Neural progenitor cell (in vitro differentiated cells): ENCODE measurements at regions not wholly inside any gene's neighbourhood (a gene's known extent, or its start where the extent isn't known, plus 50 kb on each side); places are given as distances from the start of the nearest gene placed in this dataset.

Experiments used
- DNase-seq: peaks from one replicate; pipeline ENCODE4 v3.0.0-alpha.2; 2016; ENCODE audit warnings: low spot score
- H2AFZ ChIP-seq: fragments of 200-600 bp; sonication (generic); replicated peaks from 2 replicates; pipeline ENCODE4 v1.6.1; 2016; ENCODE audit warnings: antibody characterized with exemption
- H3F3A ChIP-seq: fragments of 200-600 bp; sonication (generic); 2 replicates; pipeline ENCODE4 v1.6.1; 2016; ENCODE audit warnings: antibody characterized with exemption, low read depth
- H3K27ac ChIP-seq: fragments of 200-600 bp; sonication (generic); 2 replicates; pipeline ENCODE4 v1.5.1; 2016; ENCODE audit warnings: mild to moderate bottlenecking
- H3K27me3 ChIP-seq: fragments of 200-600 bp; sonication (generic); 2 replicates; pipeline ENCODE4 v1.6.1; 2016; ENCODE audit warnings: mild to moderate bottlenecking, moderate library complexity
- H3K36me3 ChIP-seq: fragments of 200-600 bp; sonication (generic); 2 replicates; pipeline ENCODE4 v1.5.1; 2016
- H3K4me1 ChIP-seq: fragments of 200-600 bp; sonication (generic); 2 replicates; pipeline ENCODE4 v1.6.1; 2016; ENCODE audit warnings: mixed run types
- H3K4me2 ChIP-seq: fragments of 200-600 bp; sonication (generic); 2 replicates; pipeline ENCODE4 v1.6.1; 2016
- H3K4me3 ChIP-seq: fragments of 200-600 bp; sonication (generic); 2 replicates; pipeline ENCODE4 v1.5.1; 2016
- H3K79me2 ChIP-seq: fragments of 200-600 bp; sonication (generic); 2 replicates; pipeline ENCODE4 v1.6.1; 2016; ENCODE audit warnings: low read depth
- H3K9ac ChIP-seq: fragments of 200-600 bp; sonication (generic); 2 replicates; pipeline ENCODE4 v1.6.1; 2016
- H3K9me3 ChIP-seq: fragments of 200-600 bp; sonication (generic); 2 replicates; pipeline ENCODE4 v1.5.1; 2016; ENCODE audit warnings: low read depth
- H4K20me1 ChIP-seq: fragments of 200-600 bp; sonication (generic); 2 replicates; pipeline ENCODE4 v1.6.1; 2016; ENCODE audit warnings: low read depth
- H3K27ac Mint-ChIP-seq: 3 replicates; pipeline ENCODE4 v1.8.0; 2021; ENCODE audit warnings: mixed read lengths
- H3K27me3 Mint-ChIP-seq: 2 replicates; pipeline ENCODE4 v1.8.0; 2022; ENCODE audit warnings: low read depth, mild to moderate bottlenecking, inconsistent platforms, moderate library complexity, mixed read lengths; ENCODE audit not compliant: insufficient read depth
- H3K36me3 Mint-ChIP-seq: 3 replicates; pipeline ENCODE4 v1.8.0; 2021; ENCODE audit warnings: mixed read lengths
- H3K4me1 Mint-ChIP-seq: 3 replicates; pipeline ENCODE4 v1.8.0; 2021; ENCODE audit warnings: mixed read lengths
- H3K4me3 Mint-ChIP-seq: 3 replicates; pipeline ENCODE4 v1.8.0; 2021; ENCODE audit warnings: mild to moderate bottlenecking, moderate library complexity, mixed read lengths
- H3K9me3 Mint-ChIP-seq: 3 replicates; pipeline ENCODE4 v1.8.0; 2020; ENCODE audit warnings: mixed read lengths
- EZH2 ChIP-seq: fragments of 200-600 bp; sonication (generic); IDR thresholded peaks from 2 replicates; pipeline ENCODE4 v1.6.1; 2017; ENCODE audit warnings: antibody characterized with exemption, mild to moderate bottlenecking, moderate library complexity
- EZH2phosphoT487 ChIP-seq: fragments of 200-600 bp; sonication (generic); IDR thresholded peaks from 2 replicates; pipeline ENCODE4 v1.6.1; 2017; ENCODE audit warnings: antibody characterized with exemption
- TF ChIP-seq, protein P1 (sequence below): fragments of 200-600 bp; sonication (generic); IDR thresholded peaks from 2 replicates; pipeline ENCODE4 v1.5.1; 2017; ENCODE audit warnings: antibody characterized with exemption, mild to moderate bottlenecking

DNA sequence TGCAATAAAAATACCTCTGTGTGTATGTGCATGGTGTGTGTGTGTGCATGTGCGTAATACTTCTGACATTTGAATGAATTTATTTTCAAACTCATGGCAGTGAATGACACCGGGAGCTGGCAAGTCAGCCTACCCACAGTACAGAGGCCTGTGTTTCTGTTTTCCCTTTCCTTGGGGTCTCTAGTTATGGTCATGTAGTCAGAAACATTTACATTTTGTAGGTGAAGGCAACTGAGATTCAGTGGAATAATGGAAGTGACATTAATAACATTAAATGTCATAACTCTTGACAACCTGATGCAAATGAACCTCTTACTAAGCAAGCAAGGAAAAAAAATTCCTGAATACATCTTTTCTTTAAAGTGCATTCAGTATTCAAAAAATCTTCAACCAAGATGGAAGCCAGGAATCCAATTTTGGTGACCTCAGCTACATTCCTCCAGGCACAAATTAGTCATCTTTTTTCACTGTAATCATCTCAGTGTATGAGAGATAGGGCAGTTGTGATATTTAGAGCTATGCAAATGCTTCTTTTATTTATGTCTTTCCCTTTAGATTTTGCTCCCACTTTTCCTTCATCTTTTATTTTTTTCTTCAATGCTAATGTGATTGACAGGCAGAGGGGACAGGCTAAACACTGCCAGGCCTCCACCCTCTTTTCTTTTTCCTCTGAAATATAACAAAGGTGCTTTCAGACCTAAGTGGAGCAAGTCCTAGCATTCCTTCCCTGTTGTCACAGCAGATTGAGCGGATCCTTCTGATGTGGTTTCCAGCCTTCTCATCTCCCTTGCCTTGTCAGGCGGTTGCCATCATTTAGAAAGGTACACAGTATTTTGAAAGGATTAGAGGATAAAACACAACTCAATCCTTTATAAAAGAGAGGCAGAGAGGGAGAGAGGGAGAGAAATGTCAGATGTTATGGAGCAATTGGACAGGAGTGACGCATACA is 569.8 kb upstream of the ADAMTS16 start:
- Histone ChIP-seq H3K4me3 (no peak overlapping the region), H3K27ac (no peak overlapping the region), H3K9me3 (no peaks in the 10 kb centered on the region), H3K27me3 (no peaks in the 10 kb centered on the region), H3K79me2 (no peaks in the 10 kb centered on the region), H4K20me1 (no peaks in the 10 kb centered on the region), H2AFZ (peak overlapping the region; percentile 67), H3K4me2 (peak overlapping the region; percentile 3), H3K9ac (no peak overlapping the region), H3K4me1 (peaks cover 14% of the 10 kb centered on the region), H3F3A (peaks cover 7% of the 10 kb centered on the region), H3K36me3 (no peaks in the 10 kb centered on the region)
- Mint-ChIP-seq H3K27ac (peak overlapping the region; percentile 0), H3K4me3 (no peak overlapping the region), H3K4me1 (peaks cover 12% of the 10 kb centered on the region), H3K9me3 (peaks cover 8% of the 10 kb centered on the region), H3K36me3 (no peaks in the 10 kb centered on the region), H3K27me3 (no peaks in the 10 kb centered on the region)
- TF ChIP-seq, protein P1, sequence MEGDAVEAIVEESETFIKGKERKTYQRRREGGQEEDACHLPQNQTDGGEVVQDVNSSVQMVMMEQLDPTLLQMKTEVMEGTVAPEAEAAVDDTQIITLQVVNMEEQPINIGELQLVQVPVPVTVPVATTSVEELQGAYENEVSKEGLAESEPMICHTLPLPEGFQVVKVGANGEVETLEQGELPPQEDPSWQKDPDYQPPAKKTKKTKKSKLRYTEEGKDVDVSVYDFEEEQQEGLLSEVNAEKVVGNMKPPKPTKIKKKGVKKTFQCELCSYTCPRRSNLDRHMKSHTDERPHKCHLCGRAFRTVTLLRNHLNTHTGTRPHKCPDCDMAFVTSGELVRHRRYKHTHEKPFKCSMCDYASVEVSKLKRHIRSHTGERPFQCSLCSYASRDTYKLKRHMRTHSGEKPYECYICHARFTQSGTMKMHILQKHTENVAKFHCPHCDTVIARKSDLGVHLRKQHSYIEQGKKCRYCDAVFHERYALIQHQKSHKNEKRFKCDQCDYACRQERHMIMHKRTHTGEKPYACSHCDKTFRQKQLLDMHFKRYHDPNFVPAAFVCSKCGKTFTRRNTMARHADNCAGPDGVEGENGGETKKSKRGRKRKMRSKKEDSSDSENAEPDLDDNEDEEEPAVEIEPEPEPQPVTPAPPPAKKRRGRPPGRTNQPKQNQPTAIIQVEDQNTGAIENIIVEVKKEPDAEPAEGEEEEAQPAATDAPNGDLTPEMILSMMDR: no peak
- TF ChIP-seq EZH2 (no peak), EZH2phosphoT487 (no peak)
- no peak for DNase-seq

- Mint-ChIP-seq H3K27me3 (no peaks in the 10 kb centered on the region), H3K4me1 (peaks cover 21% of the 10 kb centered on the region), H3K36me3 (no peaks in the 10 kb centered on the region), H3K9me3 (peaks cover 8% of the 10 kb centered on the region), H3K4me3 (no peak overlapping the region), H3K27ac (no peak overlapping the region)
- Histone ChIP-seq H3K9ac (no peak overlapping the region), H3K36me3 (no peaks in the 10 kb centered on the region), H3K27me3 (no peaks in the 10 kb centered on the region), H3K9me3 (no peaks in the 10 kb centered on the region), H4K20me1 (no peaks in the 10 kb centered on the region), H3K4me1 (peaks cover 14% of the 10 kb centered on the region), H3F3A (peaks cover 7% of the 10 kb centered on the region), H3K27ac (no peak overlapping the region), H3K4me2 (peak overlapping the region; percentile 3), H3K79me2 (no peaks in the 10 kb centered on the region), H3K4me3 (no peak overlapping the region), H2AFZ (peak overlapping the region; percentile 67)
- DNase-seq: no peak
- TF ChIP-seq EZH2 (no peak), EZH2phosphoT487 (no peak)
- TF ChIP-seq, protein P1: no peak
Observed at GRCh38 chr5:4571248-4571948, 568.7 kb upstream of the ADAMTS16 start.

DNA sequence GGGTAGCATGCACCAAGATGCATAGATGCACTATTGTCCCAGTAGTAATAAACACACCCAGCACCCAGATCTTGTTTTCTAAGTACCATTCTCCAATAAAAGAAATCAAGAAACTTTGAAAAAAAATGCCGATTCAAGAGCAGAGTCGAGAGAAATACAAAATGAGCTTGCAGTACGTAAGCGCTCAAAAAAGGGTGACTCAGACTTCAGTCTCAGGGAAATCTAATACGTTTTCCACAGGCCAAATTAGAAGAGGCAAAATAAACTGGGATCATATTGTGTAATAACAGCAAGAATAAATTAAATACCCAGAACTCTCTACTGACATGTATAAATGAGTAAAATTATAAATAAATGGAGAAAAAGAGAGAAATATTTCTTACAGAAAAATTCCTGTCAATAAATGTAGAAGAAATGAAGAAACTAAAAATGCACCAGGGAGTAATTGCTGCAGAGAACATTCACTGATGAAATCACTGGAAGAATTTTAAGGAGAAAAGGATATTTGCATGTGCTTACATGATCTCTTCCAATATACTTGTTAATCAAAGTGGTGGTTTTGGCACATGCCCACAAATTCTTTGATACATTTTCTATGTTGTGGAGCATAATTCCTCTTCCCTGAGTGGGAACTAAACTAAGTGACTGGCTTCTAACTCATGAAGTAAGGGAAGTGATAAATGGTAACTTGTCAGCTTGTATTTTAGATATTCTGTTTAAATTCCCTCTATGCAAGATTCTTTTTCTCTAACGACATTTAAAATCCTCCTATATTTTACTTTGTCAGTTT is 567.6 kb upstream of the ADAMTS16 start:
- peaks cover 14% of the 10 kb centered on the region for H3K4me1 ChIP-seq
- no peaks in the 10 kb centered on the region for H3K27me3 ChIP-seq
- peaks cover 7% of the 10 kb centered on the region for H3F3A ChIP-seq
- H2AFZ ChIP-seq: no peak overlapping the region
- no peak overlapping the region for H3K27ac ChIP-seq
- H3K27me3 Mint-ChIP-seq: no peaks in the 10 kb centered on the region
- no peaks in the 10 kb centered on the region for H3K36me3 Mint-ChIP-seq
- no peaks in the 10 kb centered on the region for H3K36me3 ChIP-seq
- H3K9ac ChIP-seq: no peak overlapping the region
- DNase-seq: no peak
- H3K9me3 Mint-ChIP-seq: peaks cover 6% of the 10 kb centered on the region
- H3K79me2 ChIP-seq: no peaks in the 10 kb centered on the region
- H3K4me3 ChIP-seq: no peak overlapping the region
- no peak overlapping the region for H3K4me3 Mint-ChIP-seq
- TF ChIP-seq EZH2: no peak
- TF ChIP-seq, protein P1: no peak
- TF ChIP-seq EZH2phosphoT487: no peak
- H4K20me1 ChIP-seq: no peaks in the 10 kb centered on the region
- no peak overlapping the region for H3K4me2 ChIP-seq
- H3K27ac Mint-ChIP-seq: no peak overlapping the region
- no peaks in the 10 kb centered on the region for H3K9me3 ChIP-seq
- peaks cover 30% of the 10 kb centered on the region for H3K4me1 Mint-ChIP-seq
